SJSA1 (cell line): ENCODE measurements at regions not wholly inside any gene's neighbourhood (a gene's known extent, or its start where the extent isn't known, plus 50 kb on each side); places are given as distances from the start of the nearest gene placed in this dataset.
"Not testable (repeated sequence)": the region's sequence is repeated elsewhere in the genome, so short reads cannot be mapped to it uniquely, and the experiment has no call there.

Experiments
- DNase-seq, 2 experiments: peaks; one replicate each; pipeline ENCODE4 v3.0.0-alpha.2; 2015 to 2020; ENCODE audit warnings: low spot score in 2 of 2, low read depth in 1 of 2
- H3K27ac ChIP-seq: fragments of 250-450 bp; sonication (Bioruptor Pico); 2 replicates; pipeline ENCODE4 v1.5.1; 2020; ENCODE audit warnings: mild to moderate bottlenecking, moderate library complexity
- H3K27me3 ChIP-seq: fragments of 250-450 bp; sonication (Bioruptor Pico); replicated peaks from 2 replicates; pipeline ENCODE4 v1.5.1; 2020; ENCODE audit warnings: mild to moderate bottlenecking, moderate library complexity
- H3K36me3 ChIP-seq: fragments of 250-450 bp; sonication (Bioruptor Pico); 2 replicates; pipeline ENCODE4 v1.5.1; 2020; ENCODE audit warnings: mild to moderate bottlenecking
- H3K4me1 ChIP-seq: fragments of 250-450 bp; sonication (Bioruptor Pico); replicated peaks from 2 replicates; pipeline ENCODE4 v1.6.1; 2021; ENCODE audit warnings: mild to moderate bottlenecking
- H3K4me3 ChIP-seq: fragments of 250-450 bp; sonication (Bioruptor Pico); 2 replicates; pipeline ENCODE4 v1.5.1; 2020; ENCODE audit warnings: mild to moderate bottlenecking
- H3K9me3 ChIP-seq: fragments of 250-450 bp; sonication (Bioruptor Pico); replicated peaks from 2 replicates; pipeline ENCODE4 v1.5.1; 2020; ENCODE audit warnings: mild to moderate bottlenecking

GRCh38 chr5:60546207-60546606 is 153.8 kb downstream of the DEPDC1B start:
- Histone ChIP-seq H3K27me3 (no peaks in the 10 kb centered on the region), H3K9me3 (no peaks in the 10 kb centered on the region), H3K27ac (no peak overlapping the region), H3K36me3 (no peaks in the 10 kb centered on the region), H3K4me1 (no peaks in the 10 kb centered on the region), H3K4me3 (no peak overlapping the region)
- DNase-seq = no peak

DNA sequence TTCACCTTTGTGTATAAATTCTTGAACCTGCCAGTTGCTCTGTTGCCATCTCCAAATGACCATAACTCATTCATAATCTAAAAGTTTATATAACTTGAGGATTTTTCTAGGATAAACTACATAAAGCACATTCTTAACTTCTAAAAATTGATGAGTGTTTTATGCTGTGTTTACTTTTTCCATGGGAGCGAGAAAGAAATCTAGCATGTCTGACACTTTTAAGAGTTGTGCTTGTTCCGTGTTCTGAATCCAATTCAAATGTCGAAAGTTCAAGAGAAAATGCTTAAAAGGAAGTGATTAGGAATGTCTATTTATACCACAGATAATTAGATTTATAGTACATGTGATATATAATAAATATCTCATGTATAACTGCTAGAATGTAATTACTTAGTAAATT is 154.4 kb downstream of the DEPDC1B start:
- no peaks in the 10 kb centered on the region for H3K36me3 ChIP-seq
- H3K27me3 ChIP-seq = no peaks in the 10 kb centered on the region
- DNase-seq = no peak
- H3K4me1 ChIP-seq = no peaks in the 10 kb centered on the region
- H3K4me3 ChIP-seq = no peak overlapping the region
- H3K27ac ChIP-seq = no peak overlapping the region
- no peaks in the 10 kb centered on the region for H3K9me3 ChIP-seq

- H3K36me3 ChIP-seq = no peaks in the 10 kb centered on the region
- no peak for DNase-seq
- H3K4me3 ChIP-seq = no peak overlapping the region
- H3K4me1 ChIP-seq = no peaks in the 10 kb centered on the region
- H3K27me3 ChIP-seq = no peaks in the 10 kb centered on the region
- no peak overlapping the region for H3K27ac ChIP-seq
- H3K9me3 ChIP-seq = no peaks in the 10 kb centered on the region
These were observed 155.8 kb downstream of the DEPDC1B start for GRCh38 chr5:60544142-60544541.

GRCh38 chr5:60541980-60542379 is 158.0 kb downstream of the DEPDC1B start:
- Histone ChIP-seq H3K9me3 (no peaks in the 10 kb centered on the region), H3K27me3 (no peaks in the 10 kb centered on the region), H3K27ac (no peak overlapping the region), H3K36me3 (no peaks in the 10 kb centered on the region), H3K4me1 (no peaks in the 10 kb centered on the region), H3K4me3 (no peak overlapping the region)
- no peak for DNase-seq

DNA sequence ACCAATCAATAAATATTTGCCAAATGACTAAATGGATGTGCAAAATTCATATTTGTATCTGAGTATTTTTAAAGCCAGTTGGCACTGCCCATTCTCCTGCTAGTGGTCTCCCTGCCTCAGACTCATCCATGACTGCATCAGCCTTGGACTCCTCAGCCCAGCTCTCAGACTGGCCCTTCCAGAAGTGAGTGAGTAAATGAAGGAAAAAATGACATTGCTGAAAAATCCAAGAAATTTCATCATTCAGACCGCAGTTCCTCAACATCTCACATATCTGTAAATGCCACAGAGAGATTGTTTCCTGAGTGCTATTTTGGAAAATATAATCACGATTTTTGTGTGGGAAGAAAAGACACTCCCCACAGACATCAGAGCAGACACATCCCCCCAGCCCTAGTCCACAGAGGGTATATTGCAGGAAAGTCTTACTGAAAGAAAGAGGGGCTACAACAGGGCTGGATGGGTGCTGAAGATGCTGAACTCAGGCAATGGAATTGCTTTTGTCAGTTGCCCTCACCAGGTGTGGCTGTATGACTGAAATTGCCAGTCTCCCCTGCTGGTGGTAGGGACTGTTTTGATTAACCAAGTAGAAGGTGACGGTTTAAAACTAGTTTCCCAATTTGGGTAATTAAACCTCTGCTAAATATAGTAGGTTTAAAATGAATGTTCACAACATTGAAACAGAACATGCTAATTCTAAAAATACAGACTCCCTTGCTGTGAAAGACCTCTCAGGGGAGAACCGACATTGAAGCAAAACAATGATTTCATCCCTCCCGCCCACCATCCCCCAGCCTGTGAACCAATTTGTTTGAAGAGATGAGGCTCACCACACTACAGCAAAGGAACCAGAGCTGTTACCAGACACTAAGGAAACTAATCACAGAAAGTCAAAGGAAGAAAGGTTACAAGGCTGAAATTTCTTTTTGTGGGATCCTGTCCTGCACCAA is 158.8 kb downstream of the DEPDC1B start:
- H3K4me3 ChIP-seq = no peak overlapping the region
- DNase-seq = no peak
- H3K4me1 ChIP-seq = no peaks in the 10 kb centered on the region
- H3K27ac ChIP-seq = no peak overlapping the region
- no peaks in the 10 kb centered on the region for H3K27me3 ChIP-seq
- no peaks in the 10 kb centered on the region for H3K36me3 ChIP-seq
- no peaks in the 10 kb centered on the region for H3K9me3 ChIP-seq

- Histone ChIP-seq H3K4me3 (no peak overlapping the region), H3K4me1 (no peaks in the 10 kb centered on the region), H3K27ac (no peak overlapping the region), H3K36me3 (no peaks in the 10 kb centered on the region), H3K27me3 (no peaks in the 10 kb centered on the region), H3K9me3 (no peaks in the 10 kb centered on the region)
- no peak for DNase-seq
These were observed 160.8 kb downstream of the DEPDC1B start for GRCh38 chr5:60538955-60539866.

- Histone ChIP-seq H3K4me3 (no peak overlapping the region), H3K27ac (no peak overlapping the region), H3K4me1 (no peaks in the 10 kb centered on the region), H3K9me3 (no peaks in the 10 kb centered on the region), H3K27me3 (no peaks in the 10 kb centered on the region), H3K36me3 (no peaks in the 10 kb centered on the region)
- DNase-seq = no peak
These were observed 161.5 kb downstream of the DEPDC1B start for GRCh38 chr5:60538426-60538825.

- Histone ChIP-seq H3K4me1 (no peaks in the 10 kb centered on the region), H3K4me3 (no peak overlapping the region), H3K36me3 (no peaks in the 10 kb centered on the region), H3K27ac (no peak overlapping the region), H3K27me3 (no peaks in the 10 kb centered on the region), H3K9me3 (no peaks in the 10 kb centered on the region)
- DNase-seq = no peak
These were observed 164.0 kb downstream of the DEPDC1B start for GRCh38 chr5:60535951-60536350.

DNA sequence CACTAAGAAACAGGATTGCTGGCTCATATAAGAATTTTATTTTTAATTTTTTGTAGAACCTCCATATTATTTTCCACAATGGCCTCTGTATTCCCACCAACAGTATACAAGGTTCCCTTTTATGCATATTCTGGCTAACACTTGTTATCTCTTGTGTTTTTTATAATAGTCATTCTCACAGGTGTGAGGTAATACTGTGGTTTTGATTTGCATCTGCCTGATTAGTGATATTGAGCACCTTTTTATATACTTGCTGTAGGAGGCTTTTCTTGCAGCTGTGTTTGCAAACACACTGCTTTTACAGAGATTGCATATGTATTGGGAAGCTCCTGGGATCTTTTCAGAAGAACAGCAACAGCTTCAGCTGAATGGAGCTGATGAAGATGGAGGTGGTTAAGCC is 164.8 kb downstream of the DEPDC1B start:
- Histone ChIP-seq H3K27me3 (no peaks in the 10 kb centered on the region), H3K4me1 (no peaks in the 10 kb centered on the region), H3K36me3 (no peaks in the 10 kb centered on the region), H3K9me3 (no peaks in the 10 kb centered on the region), H3K4me3 (no peak overlapping the region), H3K27ac (no peak overlapping the region)
- DNase-seq = no peak

DNA sequence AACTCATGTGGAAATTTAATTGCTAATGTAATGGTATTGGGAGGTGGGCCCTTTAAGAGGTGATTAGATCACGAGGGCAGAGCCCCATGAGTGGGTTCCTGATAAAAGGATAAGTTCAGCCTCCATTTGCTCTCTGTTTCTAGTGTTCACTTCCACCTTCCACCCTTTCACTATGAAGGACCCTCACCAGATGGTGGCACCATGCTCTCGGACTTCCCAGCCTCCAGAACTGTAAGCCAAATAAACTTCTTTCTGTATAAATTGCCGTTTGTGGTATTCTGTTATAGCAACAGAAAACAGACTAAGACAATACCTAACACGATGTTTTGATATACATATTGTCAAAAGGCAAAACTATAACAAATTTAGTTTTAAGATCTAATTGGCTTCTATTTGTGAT is 166.2 kb downstream of the DEPDC1B start:
- H3K9me3 ChIP-seq = no peaks in the 10 kb centered on the region
- no peak overlapping the region for H3K4me3 ChIP-seq
- no peaks in the 10 kb centered on the region for H3K36me3 ChIP-seq
- H3K27me3 ChIP-seq = no peaks in the 10 kb centered on the region
- H3K27ac ChIP-seq = no peak overlapping the region
- DNase-seq = no peak
- H3K4me1 ChIP-seq = no peaks in the 10 kb centered on the region

GRCh38 chr5:60532796-60533195 is 167.2 kb downstream of the DEPDC1B start:
- H3K9me3 ChIP-seq, DNase-seq, H3K36me3 ChIP-seq, H3K27me3 ChIP-seq, H3K27ac ChIP-seq, H3K4me1 ChIP-seq, H3K4me3 ChIP-seq: not testable (repeated sequence)

GRCh38 chr5:60530144-60530848 is 169.7 kb downstream of the DEPDC1B start:
- not testable (repeated sequence) for H3K36me3 ChIP-seq, H3K9me3 ChIP-seq, H3K27me3 ChIP-seq, H3K27ac ChIP-seq, H3K4me3 ChIP-seq, H3K4me1 ChIP-seq, DNase-seq

GRCh38 chr5:60529001-60529400 is 171.0 kb downstream of the DEPDC1B start:
- no peaks in the 10 kb centered on the region for H3K4me1 ChIP-seq
- no peak overlapping the region for H3K27ac ChIP-seq
- H3K27me3 ChIP-seq = no peaks in the 10 kb centered on the region; the same call in 1 of the 2 replicates
- H3K4me3 ChIP-seq = no peak overlapping the region
- no peaks in the 10 kb centered on the region for H3K9me3 ChIP-seq
- no peaks in the 10 kb centered on the region for H3K36me3 ChIP-seq
- no peak for DNase-seq
